ENCODE measurements at regions not wholly inside any gene's neighbourhood (a gene's known extent, or its start where the extent isn't known, plus 50 kb on each side); places are given as distances from the start of the nearest gene placed in this dataset.
"Not testable (repeated sequence)": the region's sequence is repeated elsewhere in the genome, so short reads cannot be mapped to it uniquely, and the experiment has no call there.

DNA sequence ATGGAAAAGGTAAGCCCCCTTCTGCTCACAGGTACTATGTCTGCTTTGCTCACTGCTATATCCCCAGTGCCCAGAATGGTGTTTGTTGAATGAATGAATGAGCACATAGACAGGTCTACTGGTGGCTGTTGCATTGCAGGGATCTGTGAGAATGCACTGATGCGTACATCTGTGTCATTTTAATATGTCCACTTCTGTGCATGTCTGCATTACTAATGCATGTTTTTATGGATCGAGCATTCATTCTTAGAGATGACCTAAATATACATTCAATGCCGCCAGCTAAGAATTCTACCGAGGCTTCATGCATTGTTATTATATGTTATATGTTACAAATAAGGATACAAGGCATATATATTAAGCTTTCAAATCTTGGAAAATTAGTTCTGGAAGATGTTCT is 73.8 kb downstream of the SPRING1 start:
- CTCF ChIA-PET = interaction anchor here (0.7 kb wide), 1 partner anchor 51 kb away, joined by 3 read pairs; no protein-coding TSS in a partner anchor
- Mint-ChIP-seq H3K27me3 (ENCODE audit: insufficient read depth, unreplicated experiment) (peaks cover 17% of the 10 kb centered on the region), H3K36me3 (ENCODE audit: insufficient read depth, unreplicated experiment) (no peaks in the 10 kb centered on the region), H3K4me3 (ENCODE audit: unreplicated experiment) (no peak overlapping the region), H3K4me1 (ENCODE audit: insufficient read depth, unreplicated experiment) (peaks cover 7% of the 10 kb centered on the region), H3K9me3 (ENCODE audit: unreplicated experiment) (no peaks in the 10 kb centered on the region), H3K27ac (ENCODE audit: low read depth, unreplicated experiment) (no peak overlapping the region)
- TF ChIP-seq, protein P1, sequence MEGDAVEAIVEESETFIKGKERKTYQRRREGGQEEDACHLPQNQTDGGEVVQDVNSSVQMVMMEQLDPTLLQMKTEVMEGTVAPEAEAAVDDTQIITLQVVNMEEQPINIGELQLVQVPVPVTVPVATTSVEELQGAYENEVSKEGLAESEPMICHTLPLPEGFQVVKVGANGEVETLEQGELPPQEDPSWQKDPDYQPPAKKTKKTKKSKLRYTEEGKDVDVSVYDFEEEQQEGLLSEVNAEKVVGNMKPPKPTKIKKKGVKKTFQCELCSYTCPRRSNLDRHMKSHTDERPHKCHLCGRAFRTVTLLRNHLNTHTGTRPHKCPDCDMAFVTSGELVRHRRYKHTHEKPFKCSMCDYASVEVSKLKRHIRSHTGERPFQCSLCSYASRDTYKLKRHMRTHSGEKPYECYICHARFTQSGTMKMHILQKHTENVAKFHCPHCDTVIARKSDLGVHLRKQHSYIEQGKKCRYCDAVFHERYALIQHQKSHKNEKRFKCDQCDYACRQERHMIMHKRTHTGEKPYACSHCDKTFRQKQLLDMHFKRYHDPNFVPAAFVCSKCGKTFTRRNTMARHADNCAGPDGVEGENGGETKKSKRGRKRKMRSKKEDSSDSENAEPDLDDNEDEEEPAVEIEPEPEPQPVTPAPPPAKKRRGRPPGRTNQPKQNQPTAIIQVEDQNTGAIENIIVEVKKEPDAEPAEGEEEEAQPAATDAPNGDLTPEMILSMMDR (IDR thresholded peaks at IDR 0.05; ENCODE audit: unreplicated experiment) = no peak
- POLR2A ChIA-PET = interaction anchor here (0.6 kb wide), 1 partner anchor 1794 kb away, joined by 3 read pairs; no protein-coding TSS in a partner anchor
- intact Hi-C loops (cut with micrococcal nuclease) = no loop called here
- DNase-seq (ENCODE audit: unreplicated experiment) = no peak
- BruUV-seq (replicated peaks) = no TSS peak

DNA sequence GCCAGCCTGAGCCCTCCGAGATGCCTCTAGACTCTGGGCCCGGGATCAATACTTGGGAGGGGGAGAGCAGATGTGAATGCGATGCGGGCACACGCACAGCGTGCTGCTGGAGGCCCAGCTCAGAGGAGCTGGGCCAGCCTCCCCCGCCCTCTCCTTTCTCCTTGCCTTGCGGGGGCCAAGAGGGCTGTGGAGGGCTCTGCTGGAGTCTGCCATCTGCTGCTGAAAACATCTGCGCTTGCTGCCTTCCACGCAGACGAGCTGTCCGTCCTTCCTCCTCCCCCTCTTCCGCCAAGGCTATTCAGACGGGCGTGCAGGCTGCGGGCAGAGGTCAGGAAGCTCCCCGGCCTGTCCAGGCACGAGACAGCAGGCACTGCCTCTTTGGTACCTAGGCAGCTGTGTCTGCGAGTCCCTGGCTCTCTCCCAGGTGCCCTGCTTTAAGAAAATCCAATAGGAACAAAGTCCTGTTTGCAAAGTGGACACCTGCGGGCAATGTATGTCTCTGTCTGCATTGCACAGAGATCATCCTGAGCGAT is 75.2 kb downstream of the SPRING1 start:
- no peak overlapping the region for H3K4me3 Mint-ChIP-seq (ENCODE audit: unreplicated experiment)
- no peak for DNase-seq (ENCODE audit: unreplicated experiment)

DNA sequence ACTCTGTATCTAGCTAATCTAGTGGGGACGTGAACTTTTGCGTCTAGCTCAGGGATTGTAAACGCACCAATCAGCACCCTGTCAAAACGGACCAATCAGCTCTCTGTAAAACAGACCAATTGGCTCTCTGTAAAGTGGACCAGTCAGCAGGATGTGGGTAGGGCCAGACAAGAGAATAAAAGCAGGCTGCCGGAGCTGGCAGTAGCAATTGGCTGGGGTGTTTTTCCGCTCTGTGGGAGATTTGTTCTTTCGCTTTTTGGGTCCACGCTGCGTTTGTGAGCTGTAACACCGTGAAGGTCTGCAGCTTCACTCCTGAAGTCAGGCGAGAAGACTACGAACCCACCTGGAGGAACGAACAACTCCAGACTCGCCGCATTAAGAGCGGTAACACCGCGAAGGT is 76.5 kb downstream of the SPRING1 start:
- Mint-ChIP-seq H3K36me3 (ENCODE audit: insufficient read depth, unreplicated experiment) (no peaks in the 10 kb centered on the region), H3K27ac (ENCODE audit: low read depth, unreplicated experiment) (no peak overlapping the region), H3K4me1 (ENCODE audit: insufficient read depth, unreplicated experiment) (peaks cover 17% of the 10 kb centered on the region), H3K9me3 (ENCODE audit: unreplicated experiment) (no peaks in the 10 kb centered on the region), H3K4me3 (ENCODE audit: unreplicated experiment) (no peak overlapping the region), H3K27me3 (ENCODE audit: insufficient read depth, unreplicated experiment) (peaks cover 26% of the 10 kb centered on the region)
- BruUV-seq (replicated peaks) = no TSS peak
- CTCF ChIA-PET = interaction anchor here (0.5 to 0.8 kb wide), 2 partner anchors 15 to 387 kb away, joined by 3 to 5 read pairs; no protein-coding TSS in a partner anchor
- DNase-seq (ENCODE audit: unreplicated experiment) = no peak
- TF ChIP-seq, protein P1 (IDR thresholded peaks at IDR 0.05; ENCODE audit: unreplicated experiment) = no peak
- intact Hi-C loops (cut with micrococcal nuclease) = no loop called here
- POLR2A ChIA-PET = no interaction called here

More for the DNA sequence above, 75.2 kb downstream of the SPRING1 start:
- TF ChIP-seq, protein P1 (IDR thresholded peaks at IDR 0.05; ENCODE audit: unreplicated experiment) = no peak
- H3K27me3 Mint-ChIP-seq (ENCODE audit: insufficient read depth, unreplicated experiment) = peaks cover 17% of the 10 kb centered on the region
- ChIA-PET POLR2A (no interaction called here), CTCF (interaction anchor here (0.6 kb wide), 1 partner anchor 1212 kb away, joined by 3 read pairs; no protein-coding TSS in a partner anchor)
- no peaks in the 10 kb centered on the region for H3K36me3 Mint-ChIP-seq (ENCODE audit: insufficient read depth, unreplicated experiment)
- peaks cover 17% of the 10 kb centered on the region for H3K4me1 Mint-ChIP-seq (ENCODE audit: insufficient read depth, unreplicated experiment)
- intact Hi-C loops (cut with micrococcal nuclease) = no loop called here
- no peaks in the 10 kb centered on the region for H3K9me3 Mint-ChIP-seq (ENCODE audit: unreplicated experiment)
- H3K27ac Mint-ChIP-seq (ENCODE audit: low read depth, unreplicated experiment) = no peak overlapping the region
- no TSS peak for BruUV-seq (replicated peaks)

DNA sequence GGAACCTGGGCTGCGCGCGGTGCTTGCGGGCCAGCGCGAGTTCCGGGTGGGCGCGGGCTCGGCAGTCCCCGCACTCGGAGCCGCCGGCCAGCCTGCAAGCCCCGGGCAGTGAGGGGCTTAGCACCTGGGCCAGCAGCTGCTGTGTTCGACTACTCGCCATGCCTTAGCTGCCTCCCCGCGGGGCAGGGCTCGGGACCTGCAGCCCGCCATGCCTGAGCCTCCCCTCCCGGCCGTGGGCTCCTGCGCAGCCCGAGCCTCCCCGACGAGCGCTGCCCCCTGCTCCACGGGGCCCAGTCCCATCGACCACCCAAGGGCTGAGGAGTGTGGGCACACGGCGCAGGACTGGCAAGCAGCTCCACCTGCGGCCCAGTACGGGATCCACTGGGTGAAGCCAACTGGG is 77.1 kb downstream of the SPRING1 start:
- H3K9me3 Mint-ChIP-seq (ENCODE audit: unreplicated experiment); H3K36me3 Mint-ChIP-seq (ENCODE audit: insufficient read depth, unreplicated experiment); H3K4me3 Mint-ChIP-seq (ENCODE audit: unreplicated experiment); POLR2A ChIA-PET; intact Hi-C loops (cut with micrococcal nuclease); H3K27ac Mint-ChIP-seq (ENCODE audit: low read depth, unreplicated experiment); BruUV-seq (replicated peaks); DNase-seq (ENCODE audit: unreplicated experiment): not testable (repeated sequence)
- Mint-ChIP-seq H3K27me3 (ENCODE audit: insufficient read depth, unreplicated experiment) (peaks cover 32% of the 10 kb centered on the region), H3K4me1 (ENCODE audit: insufficient read depth, unreplicated experiment) (peaks cover 17% of the 10 kb centered on the region)
- CTCF ChIA-PET = interaction anchor here (0.6 kb wide), 1 partner anchor 47 kb away, joined by 4 read pairs; no protein-coding TSS in a partner anchor

Data from MCF 10A (cell line).